RWPE2 (cell line): ENCODE measurements at regions not wholly inside any gene's neighbourhood (a gene's known extent, or its start where the extent isn't known, plus 50 kb on each side); places are given as distances from the start of the nearest gene placed in this dataset.

Source experiments
- ATAC-seq: fragments of 200-7000 bp; cut with Tn5 transposase; 3 replicates; pipeline ENCODE4 v1.9.1; 2021; ENCODE audit warnings: low read depth
- DNase-seq: peaks from one replicate; pipeline ENCODE4 v3.0.0-alpha.2; 2020; ENCODE audit warnings: low spot score
- H3K27ac ChIP-seq: fragments of 450-650 bp; 2 replicates; pipeline ENCODE4 v1.5.1; 2017; ENCODE audit warnings: mild to moderate bottlenecking; ENCODE audit not compliant: poor library complexity, severe bottlenecking
- H3K27me3 ChIP-seq: fragments of 250-450 bp; sonication (Bioruptor Pico); 2 replicates; pipeline ENCODE4 v1.5.1; 2021; ENCODE audit warnings: mild to moderate bottlenecking, moderate library complexity; ENCODE audit not compliant: insufficient read depth, poor library complexity, severe bottlenecking
- H3K36me3 ChIP-seq: fragments of 250-450 bp; sonication (Bioruptor Pico); 2 replicates; pipeline ENCODE4 v1.5.1; 2020; ENCODE audit warnings: low read depth, mild to moderate bottlenecking, moderate library complexity
- H3K4me1 ChIP-seq: fragments of 250-450 bp; sonication (Bioruptor Pico); 2 replicates; pipeline ENCODE4 v1.5.1; 2021; ENCODE audit warnings: mild to moderate bottlenecking, moderate library complexity; ENCODE audit not compliant: insufficient read depth, poor library complexity, severe bottlenecking
- H3K4me3 ChIP-seq: fragments of 250-450 bp; sonication (Bioruptor Pico); 2 replicates; pipeline ENCODE4 v1.5.1; 2021; ENCODE audit warnings: mild to moderate bottlenecking, moderate library complexity; ENCODE audit not compliant: severe bottlenecking
- H3K9me3 ChIP-seq: fragments of 250-450 bp; sonication (Bioruptor Pico); 2 replicates; pipeline ENCODE4 v1.5.1; 2021; ENCODE audit warnings: mild to moderate bottlenecking, moderate library complexity; ENCODE audit not compliant: severe bottlenecking
- TF ChIP-seq, protein P1 (sequence below): fragments of 450-650 bp; IDR thresholded peaks from one replicate; pipeline ENCODE4 v1.5.1; 2017; ENCODE audit warnings: mild to moderate bottlenecking, moderate library complexity; ENCODE audit not compliant: poor library complexity, severe bottlenecking

DNA sequence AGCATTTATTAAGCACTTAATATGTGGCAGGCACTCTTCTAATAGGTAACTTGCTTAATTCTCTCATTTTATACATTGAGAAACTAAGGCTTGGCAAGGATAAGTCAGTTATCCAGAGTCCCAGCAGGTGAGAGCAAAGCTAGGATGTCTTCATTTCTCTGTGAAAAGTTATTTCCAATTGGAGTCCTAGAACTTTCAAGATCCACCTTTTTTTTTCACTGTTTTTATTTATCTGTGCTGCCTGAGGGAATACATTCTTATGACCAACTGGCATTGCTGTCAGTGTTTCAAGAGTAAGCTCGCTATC, 56.2 kb upstream of the ETAA1 start:
- no peak for DNase-seq
- Histone ChIP-seq H3K27ac (no peak overlapping the region), H3K9me3 (no peaks in the 10 kb centered on the region), H3K27me3 (no peaks in the 10 kb centered on the region), H3K4me3 (no peak overlapping the region), H3K4me1 (no peaks in the 10 kb centered on the region), H3K36me3 (no peaks in the 10 kb centered on the region)
- TF ChIP-seq, protein P1, sequence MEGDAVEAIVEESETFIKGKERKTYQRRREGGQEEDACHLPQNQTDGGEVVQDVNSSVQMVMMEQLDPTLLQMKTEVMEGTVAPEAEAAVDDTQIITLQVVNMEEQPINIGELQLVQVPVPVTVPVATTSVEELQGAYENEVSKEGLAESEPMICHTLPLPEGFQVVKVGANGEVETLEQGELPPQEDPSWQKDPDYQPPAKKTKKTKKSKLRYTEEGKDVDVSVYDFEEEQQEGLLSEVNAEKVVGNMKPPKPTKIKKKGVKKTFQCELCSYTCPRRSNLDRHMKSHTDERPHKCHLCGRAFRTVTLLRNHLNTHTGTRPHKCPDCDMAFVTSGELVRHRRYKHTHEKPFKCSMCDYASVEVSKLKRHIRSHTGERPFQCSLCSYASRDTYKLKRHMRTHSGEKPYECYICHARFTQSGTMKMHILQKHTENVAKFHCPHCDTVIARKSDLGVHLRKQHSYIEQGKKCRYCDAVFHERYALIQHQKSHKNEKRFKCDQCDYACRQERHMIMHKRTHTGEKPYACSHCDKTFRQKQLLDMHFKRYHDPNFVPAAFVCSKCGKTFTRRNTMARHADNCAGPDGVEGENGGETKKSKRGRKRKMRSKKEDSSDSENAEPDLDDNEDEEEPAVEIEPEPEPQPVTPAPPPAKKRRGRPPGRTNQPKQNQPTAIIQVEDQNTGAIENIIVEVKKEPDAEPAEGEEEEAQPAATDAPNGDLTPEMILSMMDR: no peak
- ATAC-seq: no peak

DNA sequence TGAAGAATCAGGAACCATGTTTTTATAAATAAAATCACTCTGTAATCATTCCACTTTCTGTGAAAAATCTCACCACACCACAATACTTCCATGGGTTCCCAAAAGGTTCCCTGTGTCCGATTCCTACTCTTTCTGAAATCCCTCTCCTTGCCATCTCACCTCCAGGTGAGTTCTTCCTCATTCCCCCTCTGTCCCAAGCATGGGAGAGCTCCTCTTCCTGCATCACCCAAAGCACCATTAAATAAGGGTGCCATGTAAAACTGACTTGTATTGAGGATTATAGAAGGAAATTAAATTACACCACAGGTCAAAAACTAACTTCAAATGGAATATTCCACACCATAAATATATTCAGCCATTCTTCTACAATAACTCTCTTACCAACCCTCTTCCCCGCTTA, 55.8 kb upstream of the ETAA1 start:
- no peak overlapping the region for H3K27ac ChIP-seq
- ATAC-seq (no peak), DNase-seq (no peak)
- H3K4me3 ChIP-seq: no peak overlapping the region
- no peaks in the 10 kb centered on the region for H3K36me3 ChIP-seq
- TF ChIP-seq, protein P1: no peak
- no peaks in the 10 kb centered on the region for H3K9me3 ChIP-seq
- H3K4me1 ChIP-seq: peaks cover 4% of the 10 kb centered on the region
- no peaks in the 10 kb centered on the region for H3K27me3 ChIP-seq

DNA sequence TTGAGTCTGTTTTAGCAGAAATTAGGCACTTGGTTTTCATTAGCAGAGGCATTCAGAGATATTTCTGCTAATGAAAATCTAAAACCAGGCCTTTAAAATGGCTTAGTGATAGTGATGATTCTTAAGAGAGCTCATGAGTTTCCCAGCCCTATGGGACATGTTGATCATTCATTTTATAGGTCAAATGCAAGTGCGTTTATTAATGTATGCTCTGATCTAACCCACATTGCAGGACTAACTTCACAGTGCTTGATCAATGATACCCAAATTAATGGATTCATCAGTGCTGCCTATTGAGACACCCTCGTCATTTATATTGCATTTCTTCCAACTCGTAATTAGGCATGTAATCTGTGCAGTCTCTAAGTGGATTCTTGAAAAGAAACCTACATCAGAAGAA, 54.7 kb upstream of the ETAA1 start:
- Histone ChIP-seq H3K27me3 (no peaks in the 10 kb centered on the region), H3K36me3 (no peaks in the 10 kb centered on the region), H3K4me3 (no peak overlapping the region), H3K9me3 (no peaks in the 10 kb centered on the region), H3K27ac (no peak overlapping the region), H3K4me1 (peaks cover 12% of the 10 kb centered on the region)
- DNase-seq: no peak
- TF ChIP-seq, protein P1: no peak
- no peak for ATAC-seq

- TF ChIP-seq, protein P1: no peak
- H3K9me3 ChIP-seq: no peaks in the 10 kb centered on the region
- H3K36me3 ChIP-seq: no peaks in the 10 kb centered on the region
- DNase-seq (no peak), ATAC-seq (peak; percentile 94)
- H3K27ac ChIP-seq: peak overlapping the region; percentile 84
- no peaks in the 10 kb centered on the region for H3K27me3 ChIP-seq
- peaks cover 17% of the 10 kb centered on the region for H3K4me1 ChIP-seq
- H3K4me3 ChIP-seq: no peak overlapping the region
Observed at GRCh38 chr2:67346718-67347407, 50.3 kb upstream of the ETAA1 start.
